PC-3 (cell line): ENCODE measurements at regions not wholly inside any gene's neighbourhood (a gene's known extent, or its start where the extent isn't known, plus 50 kb on each side); places are given as distances from the start of the nearest gene placed in this dataset.

Source experiments
- ATAC-seq: fragments of 200-7000 bp; cut with Tn5 transposase; 2 replicates; pipeline ENCODE4 v1.9.1; 2020; ENCODE audit warnings: mild to moderate bottlenecking, moderate library complexity
- BruUV-seq: library from RNA; stranded (reverse); fragments of 400-500 nt; replicated peaks from 2 replicates; lab custom pipeline; 2021; lab: Mats Ljungman, UMichigan
- CTCF ChIA-PET: fragments of 300-600 bp; sonication (Branson Sonifier 250); formaldehyde crosslinking; loops from one replicate; lab custom pipeline; 2022; ENCODE audit warnings: antibody characterized with exemption; lab: Charles Lee
- POLR2A ChIA-PET: fragments of 300-600 bp; sonication (Branson Sonifier 250); formaldehyde crosslinking; loops from one replicate; lab custom pipeline; 2022; ENCODE audit warnings: antibody characterized with exemption; ENCODE audit not compliant: unreplicated experiment; lab: Charles Lee
- DNase-seq: peaks from one replicate; pipeline ENCODE4 v3.0.0-alpha.2; 2015
- H2AFZ ChIP-seq: fragments of 300-600 bp; sonication (generic); 2 replicates; pipeline ENCODE4 v1.6.0; 2016; ENCODE audit warnings: antibody characterized with exemption, low read length
- H3F3A ChIP-seq: fragments of 300-600 bp; sonication (generic); one replicate; pipeline ENCODE4 v1.6.0; 2017; ENCODE audit warnings: antibody characterized with exemption, low read length, control low read depth, mild to moderate bottlenecking; ENCODE audit not compliant: unreplicated experiment
- H3K27ac ChIP-seq: fragments of 300-600 bp; sonication (generic); 2 replicates; pipeline ENCODE4 v1.5.1; 2016; ENCODE audit warnings: mild to moderate bottlenecking, low read length
- H3K27me3 ChIP-seq: fragments of 300-600 bp; sonication (generic); 2 replicates; pipeline ENCODE4 v1.6.1; 2016; ENCODE audit warnings: low read length, mixed read lengths
- H3K36me3 ChIP-seq: fragments of 300-600 bp; sonication (generic); 2 replicates; pipeline ENCODE4 v1.6.1; 2016; ENCODE audit warnings: low read depth, mixed run types, low read length, mixed read lengths
- H3K4me1 ChIP-seq: fragments of 300-600 bp; sonication (generic); 2 replicates; pipeline ENCODE4 v1.5.1; 2016; ENCODE audit warnings: low read length; ENCODE audit not compliant: insufficient read depth
- H3K4me2 ChIP-seq: fragments of 300-600 bp; sonication (generic); 2 replicates; pipeline ENCODE4 v1.6.0; 2016; ENCODE audit warnings: low read length
- H3K4me3 ChIP-seq: fragments of 300-600 bp; sonication (generic); 2 replicates; pipeline ENCODE4 v1.5.1; 2016; ENCODE audit warnings: mild to moderate bottlenecking, low read length, mixed read lengths
- H3K79me2 ChIP-seq: fragments of 300-600 bp; sonication (generic); 2 replicates; pipeline ENCODE4 v1.6.1; 2017; ENCODE audit warnings: low read length, mixed read lengths
- H3K9ac ChIP-seq: fragments of 300-600 bp; sonication (generic); 2 replicates; pipeline ENCODE4 v1.6.0; 2016; ENCODE audit warnings: mild to moderate bottlenecking, low read length
- H3K9me2 ChIP-seq: fragments of 300-600 bp; sonication (generic); replicated peaks from 2 replicates; pipeline ENCODE4 v1.6.1; 2016; ENCODE audit warnings: mixed run types, low read length, mixed read lengths
- H3K9me3 ChIP-seq: fragments of 300-600 bp; sonication (generic); 2 replicates; pipeline ENCODE4 v1.6.1; 2016; ENCODE audit warnings: low read length, mixed read lengths
- H4K20me1 ChIP-seq: fragments of 300-600 bp; sonication (generic); 2 replicates; pipeline ENCODE4 v1.6.1; 2016; ENCODE audit warnings: low read length, mixed read lengths
- EZH2 ChIP-seq: fragments of 300-600 bp; sonication (generic); IDR thresholded peaks from one replicate; pipeline ENCODE4 v1.6.1; 2017; ENCODE audit warnings: antibody characterized with exemption, mild to moderate bottlenecking, low read length; ENCODE audit not compliant: unreplicated experiment
- EZH2phosphoT487 ChIP-seq: fragments of 300-600 bp; sonication (generic); IDR thresholded peaks from 2 replicates; pipeline ENCODE4 v1.6.1; 2018; ENCODE audit warnings: mild to moderate bottlenecking, antibody characterized with exemption, low read length, borderline replicate concordance
- intact Hi-C: fragments of 100-400 bp; cut with micrococcal nuclease; formaldehyde crosslinking; loops from 2 replicates; pipeline ENCODE4 v1.9.0; 2023
- TF ChIP-seq, protein P1 (sequence below): fragments of 300-600 bp; sonication (generic); conservative IDR thresholded peaks from 2 replicates; pipeline ENCODE4 v1.5.1; 2017; ENCODE audit warnings: antibody characterized with exemption, low read depth, mild to moderate bottlenecking, low read length

DNA sequence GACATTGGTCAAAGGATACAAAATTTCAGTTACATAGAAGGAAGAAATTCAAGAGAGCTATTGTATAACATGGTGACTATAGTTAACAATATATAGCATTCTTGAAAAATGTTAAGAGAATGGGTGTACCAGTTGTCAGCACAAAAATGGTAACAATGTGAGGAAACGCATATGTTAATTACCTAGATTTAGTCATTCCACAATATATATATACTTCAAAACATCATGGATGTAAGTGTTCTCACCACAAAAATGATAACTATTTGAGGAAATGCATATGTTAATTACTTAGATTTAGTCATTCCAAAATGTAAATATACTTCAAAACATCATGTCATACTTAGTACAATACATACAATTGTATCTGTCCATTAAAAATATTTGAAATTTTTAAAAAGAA is 540.4 kb upstream of the MGAT4C start:
- Histone ChIP-seq H3K9me2 (no peaks in the 10 kb centered on the region), H3K9me3 (no peaks in the 10 kb centered on the region), H3K4me3 (no peak overlapping the region), H3K36me3 (no peaks in the 10 kb centered on the region), H3K79me2 (no peaks in the 10 kb centered on the region), H3K27me3 (no peaks in the 10 kb centered on the region), H3K27ac (no peak overlapping the region), H4K20me1 (no peaks in the 10 kb centered on the region), H3F3A (no peaks in the 10 kb centered on the region), H3K4me1 (peaks cover 6% of the 10 kb centered on the region; the same call in 1 of the 2 replicates), H3K9ac (no peak overlapping the region), H3K4me2 (no peak overlapping the region), H2AFZ (no peak overlapping the region)
- intact Hi-C loops, result no loop called here
- no TSS peak for BruUV-seq
- DNase-seq, result no peak
- no peak for ATAC-seq
- TF ChIP-seq, protein P1, sequence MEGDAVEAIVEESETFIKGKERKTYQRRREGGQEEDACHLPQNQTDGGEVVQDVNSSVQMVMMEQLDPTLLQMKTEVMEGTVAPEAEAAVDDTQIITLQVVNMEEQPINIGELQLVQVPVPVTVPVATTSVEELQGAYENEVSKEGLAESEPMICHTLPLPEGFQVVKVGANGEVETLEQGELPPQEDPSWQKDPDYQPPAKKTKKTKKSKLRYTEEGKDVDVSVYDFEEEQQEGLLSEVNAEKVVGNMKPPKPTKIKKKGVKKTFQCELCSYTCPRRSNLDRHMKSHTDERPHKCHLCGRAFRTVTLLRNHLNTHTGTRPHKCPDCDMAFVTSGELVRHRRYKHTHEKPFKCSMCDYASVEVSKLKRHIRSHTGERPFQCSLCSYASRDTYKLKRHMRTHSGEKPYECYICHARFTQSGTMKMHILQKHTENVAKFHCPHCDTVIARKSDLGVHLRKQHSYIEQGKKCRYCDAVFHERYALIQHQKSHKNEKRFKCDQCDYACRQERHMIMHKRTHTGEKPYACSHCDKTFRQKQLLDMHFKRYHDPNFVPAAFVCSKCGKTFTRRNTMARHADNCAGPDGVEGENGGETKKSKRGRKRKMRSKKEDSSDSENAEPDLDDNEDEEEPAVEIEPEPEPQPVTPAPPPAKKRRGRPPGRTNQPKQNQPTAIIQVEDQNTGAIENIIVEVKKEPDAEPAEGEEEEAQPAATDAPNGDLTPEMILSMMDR, result no peak
- TF ChIP-seq EZH2, result no peak
- TF ChIP-seq EZH2phosphoT487, result no peak
- ChIA-PET POLR2A (no interaction called here), CTCF (no interaction called here)

DNA sequence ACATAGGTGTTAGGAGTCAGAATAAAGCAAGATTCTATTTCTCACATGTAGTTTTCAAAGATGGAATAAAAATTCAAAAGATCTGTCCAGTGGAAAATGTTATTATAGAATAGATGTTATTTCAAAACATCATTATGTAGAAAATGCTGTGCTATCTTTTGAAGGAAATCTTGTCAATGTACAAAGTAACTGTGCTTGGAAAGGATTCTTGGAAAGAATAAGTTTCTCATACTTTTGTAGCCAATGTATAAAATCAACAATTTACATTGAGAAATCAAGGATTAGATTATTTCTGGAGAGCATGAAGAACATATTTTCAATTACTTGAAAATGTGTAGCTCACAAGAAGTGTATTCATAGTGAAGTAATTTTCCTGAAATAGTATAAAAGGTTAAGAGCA is 532.5 kb upstream of the MGAT4C start:
- Histone ChIP-seq H2AFZ (no peak overlapping the region), H3K9me3 (no peaks in the 10 kb centered on the region)

DNA sequence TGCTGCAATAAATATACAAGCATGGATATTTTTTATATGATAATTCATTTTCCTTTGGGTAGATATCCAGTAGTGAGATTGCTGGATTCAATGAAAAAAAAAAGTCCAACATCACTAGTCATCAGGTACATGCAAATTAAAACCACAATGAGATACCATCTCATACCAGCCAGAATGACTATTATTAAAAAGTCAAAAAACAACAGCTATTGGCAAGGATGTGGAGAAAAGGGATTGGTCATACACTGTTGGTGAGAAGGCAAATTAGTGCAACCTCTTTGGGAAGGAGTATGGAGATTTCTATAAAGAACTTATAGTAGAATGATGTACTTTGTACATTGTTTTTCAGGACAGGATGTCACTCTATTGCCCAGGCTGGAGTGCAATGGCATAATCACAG is 531.2 kb upstream of the MGAT4C start:
- CTCF ChIA-PET, result no interaction called here

More for the DNA sequence above, 532.5 kb upstream of the MGAT4C start:
- no peaks in the 10 kb centered on the region for H3K4me1 ChIP-seq
- no peaks in the 10 kb centered on the region for H3K9me2 ChIP-seq
- no peaks in the 10 kb centered on the region for H3K27me3 ChIP-seq
- no peak overlapping the region for H3K27ac ChIP-seq
- POLR2A ChIA-PET, result no interaction called here
- H3K4me3 ChIP-seq, result no peak overlapping the region
- intact Hi-C loops, result no loop called here
- H3F3A ChIP-seq, result no peaks in the 10 kb centered on the region
- no peak for DNase-seq
- H3K9ac ChIP-seq, result no peak overlapping the region
- H4K20me1 ChIP-seq, result no peaks in the 10 kb centered on the region
- no peaks in the 10 kb centered on the region for H3K79me2 ChIP-seq
- ATAC-seq, result no peak
- no peaks in the 10 kb centered on the region for H3K36me3 ChIP-seq
- CTCF ChIA-PET, result no interaction called here
- TF ChIP-seq, protein P1, result no peak
- no peak for TF ChIP-seq EZH2phosphoT487
- TF ChIP-seq EZH2, result no peak
- no peak overlapping the region for H3K4me2 ChIP-seq
- BruUV-seq, result no TSS peak

More for the DNA sequence above, 531.2 kb upstream of the MGAT4C start:
- Histone ChIP-seq H3K4me2 (no peak overlapping the region), H3K9me2 (no peaks in the 10 kb centered on the region), H3K36me3 (no peaks in the 10 kb centered on the region), H2AFZ (no peak overlapping the region), H3K27ac (no peak overlapping the region), H3K4me1 (no peaks in the 10 kb centered on the region), H3K4me3 (no peak overlapping the region), H3K27me3 (no peaks in the 10 kb centered on the region), H3K9me3 (no peaks in the 10 kb centered on the region), H3K79me2 (no peaks in the 10 kb centered on the region), H3F3A (no peaks in the 10 kb centered on the region), H4K20me1 (no peaks in the 10 kb centered on the region), H3K9ac (no peak overlapping the region)
- BruUV-seq, result no TSS peak
- DNase-seq, result no peak
- no peak for ATAC-seq
- intact Hi-C loops, result no loop called here
- TF ChIP-seq, protein P1, result no peak
- TF ChIP-seq EZH2 (no peak), EZH2phosphoT487 (no peak)
- POLR2A ChIA-PET, result no interaction called here
